ENCODE measurements at regions not wholly inside any gene's neighbourhood (a gene's known extent, or its start where the extent isn't known, plus 50 kb on each side); places are given as distances from the start of the nearest gene placed in this dataset.
"Not testable (repeated sequence)": the region's sequence is repeated elsewhere in the genome, so short reads cannot be mapped to it uniquely, and the experiment has no call there.

DNA sequence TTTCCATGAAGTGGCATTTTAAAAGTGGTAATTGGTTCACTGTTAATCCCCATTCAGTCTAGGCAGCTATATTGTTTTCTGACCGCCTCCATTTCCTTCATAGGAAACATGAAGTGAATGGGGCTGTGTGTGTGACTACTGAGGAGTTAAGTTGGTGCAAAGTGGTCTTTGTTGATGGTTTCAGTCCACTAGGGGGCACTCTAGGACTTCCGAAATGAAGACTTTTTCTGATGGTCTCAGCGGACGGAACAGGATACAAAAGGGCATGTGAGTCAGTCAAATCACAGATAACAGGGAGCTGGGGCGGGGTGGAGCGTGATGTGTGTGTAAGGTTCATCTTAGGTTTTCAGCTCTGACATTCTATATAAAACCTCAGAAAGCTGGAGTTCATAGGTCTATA, 240.1 kb upstream of the OR4E1 start:
- peak; percentile 81 for DNase-seq (ENCODE audit: low spot score)

GRCh38 chr14:21912367-21912766, 238.7 kb upstream of the OR4E1 start:
- no peak for DNase-seq (ENCODE audit: low spot score)

DNA sequence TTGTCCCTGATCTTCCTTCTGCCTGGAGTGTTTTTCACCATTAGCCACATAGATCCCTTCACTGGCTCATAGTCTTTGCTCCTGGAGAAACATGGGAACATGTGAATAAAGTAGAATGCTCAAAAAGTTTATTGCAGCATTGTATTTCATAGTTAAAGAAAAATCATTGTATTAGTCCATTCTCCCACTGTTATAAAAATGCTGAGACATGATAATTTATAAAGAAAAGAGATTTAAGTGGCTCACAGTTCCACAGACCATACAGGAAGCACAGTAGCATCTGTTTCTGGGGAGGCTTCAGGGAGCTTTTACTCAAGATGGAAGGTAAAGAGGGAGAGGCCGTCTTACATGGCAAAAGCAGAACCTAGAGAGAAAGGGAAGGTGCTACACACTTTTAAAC, 238.3 kb upstream of the OR4E1 start:
- no peak for DNase-seq (ENCODE audit: low spot score)

DNA sequence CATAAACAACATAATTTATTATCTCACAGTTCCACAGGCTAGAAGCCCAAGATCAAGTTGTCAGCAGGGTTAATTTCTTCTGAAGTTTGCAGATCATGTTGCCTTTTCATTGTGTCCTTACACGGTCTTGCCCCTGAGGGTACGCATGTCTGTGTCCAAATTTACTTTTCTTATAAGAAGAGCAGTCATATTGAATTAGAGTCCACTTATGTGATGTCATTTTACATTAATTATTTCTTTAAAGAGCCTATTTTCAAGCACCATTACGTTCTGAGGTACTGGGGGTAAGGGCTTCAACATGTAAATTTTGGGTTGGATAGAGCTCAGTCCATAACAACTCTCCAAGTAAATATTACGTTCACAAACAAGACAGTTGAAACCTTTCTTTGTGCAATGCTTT, 236.6 kb upstream of the OR4E1 start:
- DNase-seq (ENCODE audit: low spot score): no peak

DNA sequence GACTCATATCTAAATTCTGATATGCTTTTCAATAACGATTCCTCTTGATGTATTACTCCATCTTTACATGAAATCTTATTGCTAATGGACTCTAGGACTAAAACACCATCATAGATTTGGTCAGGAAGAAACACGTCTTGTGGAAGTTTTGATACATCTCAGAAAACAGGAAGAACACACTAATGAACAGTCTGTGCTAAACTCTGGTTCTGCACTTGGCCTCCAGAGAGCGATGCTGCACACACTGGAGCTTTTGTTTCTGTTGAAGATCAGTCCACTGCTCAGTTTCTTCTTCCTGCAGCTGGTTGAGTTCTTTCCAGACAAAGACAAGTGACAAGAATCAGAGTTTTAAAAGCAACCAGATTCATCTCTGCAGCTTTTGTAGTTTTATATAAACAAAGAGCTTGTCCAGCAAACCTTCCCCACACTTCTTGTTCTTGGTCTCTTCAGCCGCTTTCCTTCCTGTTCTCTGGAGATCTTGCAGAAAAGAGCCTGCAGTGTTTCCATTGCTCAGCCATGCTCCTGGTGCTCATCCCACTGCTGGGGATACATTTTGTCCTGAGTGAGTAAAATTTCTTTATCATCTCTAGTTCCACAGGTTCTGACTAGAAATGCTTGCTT, 229.1 kb upstream of the OR4E1 start:
- no peak for DNase-seq (ENCODE audit: low spot score)

GRCh38 chr14:21894898-21895194, 221.2 kb upstream of the OR4E1 start:
- not testable (repeated sequence) for DNase-seq (ENCODE audit: low spot score)

DNA sequence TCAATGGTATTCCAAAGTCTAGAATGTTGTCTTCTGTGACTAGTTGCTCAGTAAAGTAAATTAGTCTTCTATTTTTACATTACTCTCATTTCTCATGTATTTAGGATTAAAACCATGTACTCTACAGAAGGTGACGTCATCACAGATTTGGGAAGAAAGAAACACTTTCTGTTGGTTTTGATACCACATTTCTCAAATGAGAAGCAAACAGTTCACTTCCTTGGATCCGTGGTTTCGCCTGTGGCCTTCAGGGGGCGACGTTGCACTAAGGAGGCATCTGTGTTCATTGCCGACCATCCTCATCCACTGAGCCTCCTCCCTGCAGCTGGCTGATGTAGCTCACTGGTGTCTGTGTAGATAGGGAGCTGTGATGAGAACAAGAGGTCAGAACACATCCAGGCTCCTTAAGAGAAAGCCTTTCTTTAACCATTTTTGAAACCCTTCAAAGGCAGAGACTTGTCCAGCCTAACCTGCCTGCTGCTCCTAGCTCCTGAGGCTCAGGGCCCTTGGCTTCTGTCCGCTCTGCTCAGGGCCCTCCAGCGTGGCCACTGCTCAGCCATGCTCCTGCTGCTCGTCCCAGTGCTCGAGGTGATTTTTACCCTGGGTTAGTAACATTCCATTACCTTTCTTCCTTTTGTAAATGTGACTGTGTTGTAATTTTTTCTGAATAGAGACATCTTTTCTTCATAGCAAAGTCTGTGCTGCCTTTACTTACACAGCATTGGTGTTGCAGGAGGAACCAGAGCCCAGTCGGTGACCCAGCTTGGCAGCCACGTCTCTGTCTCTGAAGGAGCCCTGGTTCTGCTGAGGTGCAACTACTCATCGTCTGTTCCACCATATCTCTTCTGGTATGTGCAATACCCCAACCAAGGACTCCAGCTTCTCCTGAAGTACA, 220.6 kb upstream of the OR4E1 start:
- peak; percentile 23 for DNase-seq (ENCODE audit: low spot score)

DNA sequence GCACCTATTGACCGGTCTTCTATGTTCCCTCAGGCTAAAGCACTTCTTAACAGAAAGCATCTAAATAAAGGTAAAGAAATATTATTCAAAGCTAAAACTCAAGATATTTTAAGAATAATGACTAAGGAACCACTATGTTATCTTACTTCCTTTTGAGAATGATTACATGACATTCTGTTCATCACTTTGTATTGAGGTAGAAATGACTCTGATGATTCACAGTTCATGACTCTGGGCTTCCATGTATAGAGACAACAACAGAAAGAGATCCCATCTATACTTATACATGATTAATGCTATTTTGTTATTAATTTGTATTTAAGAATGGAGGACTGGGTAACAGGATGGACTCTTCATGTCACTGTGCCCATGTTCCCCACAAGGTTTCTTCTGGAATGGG, 218.3 kb upstream of the OR4E1 start:
- DNase-seq (ENCODE audit: low spot score): no peak

GRCh38 chr14:21884995-21885394, 211.4 kb upstream of the OR4E1 start:
- no peak for DNase-seq (ENCODE audit: low spot score)

DNA sequence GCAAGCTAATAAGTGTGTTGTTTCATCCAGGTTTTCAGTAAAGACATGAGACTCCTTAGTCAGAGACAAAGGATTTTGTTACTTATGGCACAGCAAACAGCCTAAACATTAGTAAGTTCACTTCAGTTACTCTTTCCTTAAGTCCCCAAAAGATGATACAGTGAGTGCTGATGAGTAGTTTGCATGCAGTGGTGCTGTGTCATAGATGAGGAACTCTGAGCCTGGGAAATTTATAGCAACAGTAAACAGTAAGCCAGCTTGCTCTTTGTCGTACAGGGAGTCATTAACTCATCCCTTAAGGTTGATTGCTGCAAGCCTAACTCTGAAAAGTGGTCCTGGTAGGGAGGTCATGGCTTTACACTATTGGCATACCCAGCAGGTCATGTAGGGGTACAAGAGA, 208.6 kb upstream of the OR4E1 start:
- DNase-seq (ENCODE audit: low spot score): no peak

DNA sequence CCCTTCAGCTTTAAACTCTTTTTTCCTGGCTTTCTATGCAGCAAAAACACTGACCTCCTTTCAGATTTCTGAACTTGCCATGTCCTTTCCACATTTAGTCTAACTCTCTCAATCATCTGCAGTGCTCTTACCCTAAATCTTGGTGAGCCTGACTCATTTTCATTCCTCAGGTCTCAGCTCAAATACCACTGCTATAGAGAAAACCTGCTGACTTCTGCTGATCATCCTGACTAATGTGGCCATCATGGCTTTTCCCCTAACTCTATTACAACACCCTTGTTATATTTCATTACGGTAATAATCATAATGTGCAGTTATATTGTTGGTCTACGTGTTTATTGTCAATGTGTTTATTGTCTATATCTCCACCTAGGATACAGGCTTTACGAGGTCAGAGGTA, 207.3 kb upstream of the OR4E1 start:
- DNase-seq (ENCODE audit: low spot score): no peak

GRCh38 chr14:21875791-21876190, 202.2 kb upstream of the OR4E1 start:
- no peak for DNase-seq (ENCODE audit: low spot score)

DNA sequence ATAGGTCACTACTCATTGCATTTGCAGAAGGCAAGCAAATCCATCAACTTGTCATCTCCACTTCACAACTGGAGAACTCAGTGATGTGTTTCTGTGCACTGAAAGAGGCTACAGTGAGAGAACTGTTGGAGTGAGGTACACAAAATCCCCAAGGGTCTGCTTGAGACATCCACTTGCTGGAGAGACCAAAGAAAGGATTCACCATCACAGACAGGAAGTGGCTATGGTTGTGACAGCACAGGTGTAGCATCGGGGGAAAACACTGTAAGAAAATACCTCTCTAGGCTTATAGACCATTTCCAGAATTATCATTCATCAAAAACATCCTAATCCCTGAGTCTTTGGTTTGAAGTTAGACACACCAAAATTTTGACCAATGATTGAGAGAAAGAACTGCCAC, 201.3 kb upstream of the OR4E1 start:
- DNase-seq (ENCODE audit: low spot score): no peak

- no peak for DNase-seq (ENCODE audit: low spot score)
These were observed 200.5 kb upstream of the OR4E1 start for GRCh38 chr14:21874167-21874566.

GRCh38 chr14:21868442-21869046, 194.9 kb upstream of the OR4E1 start:
- peak; percentile 60 for DNase-seq (ENCODE audit: low spot score)

GRCh38 chr14:21867541-21867940, 193.9 kb upstream of the OR4E1 start:
- no peak for DNase-seq (ENCODE audit: low spot score)

GRCh38 chr14:21866479-21866878, 192.9 kb upstream of the OR4E1 start:
- no peak for DNase-seq (ENCODE audit: low spot score)

GRCh38 chr14:21863289-21863688, 189.7 kb upstream of the OR4E1 start:
- DNase-seq (ENCODE audit: low spot score): no peak

- no peak for DNase-seq (ENCODE audit: low spot score)
These were observed 187.5 kb upstream of the OR4E1 start for GRCh38 chr14:21861153-21861552.

DNA sequence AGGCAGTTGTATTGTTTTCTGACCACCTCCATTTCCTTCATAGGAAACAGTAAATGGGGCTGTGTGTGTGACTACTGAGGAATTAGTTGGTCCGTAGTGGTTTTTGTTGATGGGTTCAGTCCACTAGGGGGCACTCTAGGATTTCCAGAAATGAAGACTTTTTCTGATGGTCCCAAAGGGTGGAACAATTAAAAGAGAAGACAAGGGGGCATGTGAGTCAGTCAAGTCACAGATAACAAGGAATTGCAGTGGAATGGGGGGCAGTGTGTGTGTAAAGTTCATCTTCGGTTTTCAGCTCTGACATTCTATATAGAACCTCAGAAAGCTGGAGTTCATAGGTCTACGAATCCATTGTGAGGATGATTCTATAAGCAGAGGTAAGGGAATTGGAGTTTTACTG, 186.6 kb upstream of the OR4E1 start:
- peak; percentile 10 for DNase-seq (ENCODE audit: low spot score)

GRCh38 chr14:21852775-21853174, 179.2 kb upstream of the OR4E1 start:
- DNase-seq (ENCODE audit: low spot score): no peak

- DNase-seq (ENCODE audit: low spot score): peak; percentile 28
These were observed 178.5 kb upstream of the OR4E1 start for GRCh38 chr14:21852061-21852664.

DNA sequence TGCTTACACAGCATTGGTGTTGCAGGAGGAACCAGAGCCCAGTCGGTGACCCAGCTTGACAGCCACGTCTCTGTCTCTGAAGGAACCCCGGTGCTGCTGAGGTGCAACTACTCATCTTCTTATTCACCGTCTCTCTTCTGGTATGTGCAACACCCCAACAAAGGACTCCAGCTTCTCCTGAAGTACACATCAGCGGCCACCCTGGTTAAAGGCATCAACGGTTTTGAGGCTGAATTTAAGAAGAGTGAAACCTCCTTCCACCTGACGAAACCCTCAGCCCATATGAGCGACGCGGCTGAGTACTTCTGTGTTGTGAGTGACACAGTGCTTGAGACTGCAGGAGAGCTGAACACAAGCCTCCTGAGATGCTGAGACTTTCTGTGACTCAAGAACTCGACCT, 173.3 kb upstream of the OR4E1 start:
- DNase-seq (ENCODE audit: low spot score): not testable (repeated sequence)
